Activated naive CD8-positive, alpha-beta T cell treated with anti-CD3 and anti-CD28 coated beads, Interleukin-2, amount 10 ng/mL, durations not matched to agents 7 days and 5 days (primary cell): ENCODE measurements at regions not wholly inside any gene's neighbourhood (a gene's known extent, or its start where the extent isn't known, plus 50 kb on each side); places are given as distances from the start of the nearest gene placed in this dataset.

ENCODE experiments used
- ATAC-seq: fragments of 150-1000 bp; cut with Tn5 transposase; one replicate; pipeline ENCODE4 v1.10.0; 2021; ENCODE audit warnings: low read depth, moderate library complexity
- POLR2A ChIA-PET: fragments of 350-600 bp; sonication (Branson Sonifier 250); formaldehyde crosslinking; loops from one replicate; lab custom pipeline; 2021; ENCODE audit warnings: antibody characterized with exemption; lab: Charles Lee
- DNase-seq: peaks from one replicate; pipeline ENCODE4 v3.0.0; 2021
- H3K27ac Mint-ChIP-seq: one replicate; pipeline ENCODE4 v1.8.0; 2022; ENCODE audit warnings: mild to moderate bottlenecking, mixed read lengths
- H3K27me3 Mint-ChIP-seq: one replicate; pipeline ENCODE4 v1.8.0; 2022; ENCODE audit warnings: mild to moderate bottlenecking, moderate library complexity, mixed read lengths
- H3K36me3 Mint-ChIP-seq: one replicate; pipeline ENCODE4 v1.8.0; 2021; ENCODE audit warnings: mild to moderate bottlenecking, mixed read lengths
- H3K4me1 Mint-ChIP-seq: one replicate; pipeline ENCODE4 v1.8.0; 2021; ENCODE audit warnings: mixed read lengths
- H3K4me3 Mint-ChIP-seq: one replicate; pipeline ENCODE4 v1.8.0; 2022; ENCODE audit warnings: mild to moderate bottlenecking, moderate library complexity, mixed read lengths
- H3K9me3 Mint-ChIP-seq: one replicate; pipeline ENCODE4 v1.8.0; 2021; ENCODE audit warnings: mixed read lengths

DNA sequence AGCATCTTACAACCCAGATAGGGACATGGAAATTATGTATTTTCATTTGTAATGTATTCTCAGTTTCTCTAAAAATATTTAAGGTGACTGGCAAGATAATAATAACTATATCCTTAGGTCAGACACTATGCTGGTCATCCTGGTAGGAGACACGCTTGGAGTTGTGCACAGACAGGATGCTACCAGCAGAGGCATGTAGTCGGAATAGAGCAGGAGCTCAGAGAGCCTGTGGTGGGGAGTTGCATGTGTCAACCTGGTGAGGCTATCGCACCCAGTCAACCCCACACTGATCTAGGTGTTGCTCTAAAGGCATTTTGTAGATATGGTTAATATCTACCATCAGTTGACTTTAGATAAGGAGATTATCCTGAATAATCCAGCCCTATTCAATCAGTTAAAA lies 318.5 kb downstream of the MIAT start:
- H3K27ac Mint-ChIP-seq: no peak overlapping the region
- POLR2A ChIA-PET: no interaction called here
- H3K9me3 Mint-ChIP-seq: no peaks in the 10 kb centered on the region
- H3K4me1 Mint-ChIP-seq: no peaks in the 10 kb centered on the region
- no peak overlapping the region for H3K4me3 Mint-ChIP-seq
- H3K36me3 Mint-ChIP-seq: no peaks in the 10 kb centered on the region
- DNase-seq: no peak
- peaks cover 2% of the 10 kb centered on the region for H3K27me3 Mint-ChIP-seq
- no peak for ATAC-seq

DNA sequence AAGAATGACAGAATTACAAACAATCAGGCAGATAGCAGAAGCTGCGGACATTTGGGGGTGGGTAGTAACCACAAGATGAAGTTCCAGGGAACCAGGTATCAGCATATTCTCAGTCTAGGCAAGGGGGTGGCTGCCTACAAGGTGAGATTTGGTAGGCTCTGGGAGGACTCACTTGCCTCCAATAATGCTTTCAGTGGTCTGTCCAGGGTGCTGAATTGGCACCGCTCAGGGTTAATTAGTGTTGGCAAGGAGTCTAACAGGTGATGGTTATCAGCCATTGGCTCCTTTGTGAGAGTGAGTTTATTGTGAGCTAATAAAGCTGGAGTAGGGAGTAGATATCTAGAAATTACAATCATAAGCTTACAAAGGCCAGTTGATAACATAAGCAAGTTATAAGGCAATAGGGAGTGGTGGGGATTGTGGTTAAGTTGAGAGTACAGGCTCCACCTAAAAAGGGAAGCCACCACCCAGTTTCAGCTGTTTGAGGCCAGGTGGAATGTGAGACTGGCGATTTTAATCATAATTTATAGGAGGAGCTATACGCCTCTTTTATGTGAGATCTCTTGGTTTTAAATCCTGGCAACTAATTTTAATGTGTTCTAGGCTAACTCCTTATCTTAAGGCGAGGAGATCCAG lies 320.5 kb downstream of the MIAT start:
- ATAC-seq (no peak), DNase-seq (no peak)
- Mint-ChIP-seq H3K27ac (no peak overlapping the region), H3K27me3 (no peaks in the 10 kb centered on the region), H3K4me3 (no peak overlapping the region), H3K36me3 (no peaks in the 10 kb centered on the region), H3K4me1 (no peaks in the 10 kb centered on the region), H3K9me3 (no peaks in the 10 kb centered on the region)
- POLR2A ChIA-PET: no interaction called here

- H3K27ac Mint-ChIP-seq: no peak overlapping the region
- POLR2A ChIA-PET: no interaction called here
- peaks cover 2% of the 10 kb centered on the region for H3K27me3 Mint-ChIP-seq
- ATAC-seq: no peak
- no peaks in the 10 kb centered on the region for H3K4me1 Mint-ChIP-seq
- no peak overlapping the region for H3K4me3 Mint-ChIP-seq
- no peaks in the 10 kb centered on the region for H3K36me3 Mint-ChIP-seq
- no peaks in the 10 kb centered on the region for H3K9me3 Mint-ChIP-seq
- no peak for DNase-seq
Observed at GRCh38 chr22:26979294-26979693, 321.9 kb downstream of the MIAT start.

DNA sequence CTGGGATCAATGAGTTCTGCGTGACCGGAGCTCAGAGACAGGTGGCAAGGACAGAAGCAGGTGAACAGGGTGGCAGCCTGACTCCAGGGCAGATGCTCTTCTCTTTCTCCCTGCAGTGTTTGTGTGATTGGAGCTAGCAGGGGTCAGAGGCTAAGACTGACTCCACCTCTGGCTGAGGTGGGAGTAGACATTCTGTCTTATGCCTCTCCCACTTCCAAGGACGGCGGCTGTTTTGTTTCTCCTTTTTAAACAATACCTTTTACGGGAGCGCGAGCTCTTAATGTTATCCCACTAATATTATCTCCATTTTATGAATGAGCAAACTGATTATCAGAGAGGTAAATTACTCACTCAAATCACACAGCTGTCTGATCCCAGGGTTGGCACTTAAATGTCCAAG lies 323.7 kb downstream of the MIAT start:
- ATAC-seq (no peak), DNase-seq (no peak)
- H3K4me3 Mint-ChIP-seq: no peak overlapping the region
- no peaks in the 10 kb centered on the region for H3K36me3 Mint-ChIP-seq
- POLR2A ChIA-PET: no interaction called here
- peaks cover 7% of the 10 kb centered on the region for H3K27me3 Mint-ChIP-seq
- no peaks in the 10 kb centered on the region for H3K4me1 Mint-ChIP-seq
- H3K9me3 Mint-ChIP-seq: no peaks in the 10 kb centered on the region
- H3K27ac Mint-ChIP-seq: no peak overlapping the region

DNA sequence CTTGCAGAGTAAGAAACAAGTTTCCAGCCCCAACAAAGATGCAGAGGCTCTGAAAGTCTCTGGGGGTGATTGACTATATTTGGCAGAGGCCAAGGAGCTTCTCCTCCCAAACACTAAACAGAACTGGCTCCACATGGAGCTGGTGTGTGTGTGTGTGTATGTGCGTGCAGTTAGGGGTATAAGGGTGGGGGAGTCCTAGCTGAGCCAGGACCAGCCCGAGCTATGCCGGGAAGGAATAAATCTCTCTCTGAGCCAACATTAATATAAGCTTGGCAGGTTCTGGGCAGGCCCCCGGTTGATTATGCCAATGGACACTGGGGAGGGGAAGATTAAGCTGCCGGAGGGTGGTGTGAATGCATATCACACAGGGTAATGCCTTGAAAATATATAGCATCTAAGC lies 324.2 kb downstream of the MIAT start:
- POLR2A ChIA-PET: no interaction called here
- H3K36me3 Mint-ChIP-seq: no peaks in the 10 kb centered on the region
- H3K4me1 Mint-ChIP-seq: no peaks in the 10 kb centered on the region
- ATAC-seq (no peak), DNase-seq (no peak)
- peaks cover 7% of the 10 kb centered on the region for H3K27me3 Mint-ChIP-seq
- H3K4me3 Mint-ChIP-seq: no peak overlapping the region
- H3K9me3 Mint-ChIP-seq: no peaks in the 10 kb centered on the region
- H3K27ac Mint-ChIP-seq: no peak overlapping the region

DNA sequence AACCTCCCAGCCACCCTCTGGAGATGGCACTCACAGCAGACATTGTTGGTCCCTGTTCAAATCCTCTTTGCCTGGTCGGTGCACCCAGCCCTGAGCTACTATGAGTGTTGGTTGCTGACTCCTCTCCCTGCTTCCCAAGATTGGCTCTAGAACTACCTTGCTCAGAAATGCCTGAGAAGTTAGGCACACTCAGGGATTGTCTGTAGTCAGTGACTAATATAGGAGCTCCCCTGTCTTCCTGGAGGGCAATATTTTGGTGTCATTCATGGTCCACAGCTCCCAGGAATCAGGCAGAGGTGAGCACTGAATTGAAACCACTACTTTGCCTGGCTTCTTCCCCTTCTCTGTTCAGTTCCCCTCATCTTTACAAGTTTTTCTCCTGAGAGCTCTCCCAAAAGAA lies 325.9 kb downstream of the MIAT start:
- H3K9me3 Mint-ChIP-seq: no peaks in the 10 kb centered on the region
- H3K4me3 Mint-ChIP-seq: no peak overlapping the region
- POLR2A ChIA-PET: no interaction called here
- H3K4me1 Mint-ChIP-seq: no peaks in the 10 kb centered on the region
- no peaks in the 10 kb centered on the region for H3K36me3 Mint-ChIP-seq
- H3K27me3 Mint-ChIP-seq: peaks cover 7% of the 10 kb centered on the region
- H3K27ac Mint-ChIP-seq: no peak overlapping the region
- DNase-seq (no peak), ATAC-seq (no peak)

GRCh38 chr22:26985206-26985605 lies 327.8 kb downstream of the MIAT start:
- H3K4me1 Mint-ChIP-seq: no peaks in the 10 kb centered on the region
- no peak for ATAC-seq

DNA sequence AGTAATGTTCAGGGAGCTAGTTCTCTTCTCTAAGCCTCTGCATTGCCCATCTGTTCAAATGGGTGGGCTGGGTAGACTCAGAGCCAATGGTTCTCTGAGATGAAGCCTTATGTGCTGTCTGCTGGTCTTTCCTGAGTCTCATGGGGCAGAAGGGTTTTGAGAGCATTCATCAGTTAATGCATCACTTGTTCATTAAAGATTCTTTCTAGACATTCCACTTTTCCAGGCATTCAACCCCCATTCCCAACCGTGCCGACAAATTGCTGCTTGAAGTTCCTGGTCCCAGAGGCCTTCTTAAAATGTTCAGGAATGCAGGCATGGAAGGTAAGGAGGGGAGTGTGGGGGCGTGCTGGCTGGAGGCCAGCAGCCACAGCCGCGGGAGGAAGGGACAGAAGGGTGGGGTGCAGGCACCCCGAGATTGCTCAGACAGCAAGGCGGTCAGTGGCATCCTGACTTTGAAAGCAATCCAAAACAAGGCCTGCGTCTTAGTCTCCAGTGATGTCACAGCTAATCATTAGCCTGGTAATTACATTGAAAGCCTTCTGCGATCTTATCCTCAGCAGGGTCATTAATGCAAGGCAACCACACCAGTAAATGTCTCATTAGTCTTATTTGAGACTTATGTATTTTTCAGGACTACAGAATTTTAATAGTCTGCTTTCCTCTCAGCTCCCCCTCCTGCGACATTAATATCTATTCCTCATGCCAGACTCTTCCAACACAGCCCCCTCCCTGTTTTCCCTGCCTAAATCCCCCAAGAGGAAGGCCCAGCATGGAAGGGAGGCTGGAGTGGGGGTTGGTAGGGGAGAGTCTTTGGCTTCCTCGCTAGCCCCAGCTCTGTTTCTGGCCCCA lies 328.8 kb downstream of the MIAT start:
- DNase-seq (no peak), ATAC-seq (no peak)
- POLR2A ChIA-PET: no interaction called here
- H3K9me3 Mint-ChIP-seq: no peaks in the 10 kb centered on the region
- no peak overlapping the region for H3K4me3 Mint-ChIP-seq
- H3K4me1 Mint-ChIP-seq: no peaks in the 10 kb centered on the region
- no peak overlapping the region for H3K27ac Mint-ChIP-seq
- peaks cover 7% of the 10 kb centered on the region for H3K27me3 Mint-ChIP-seq
- H3K36me3 Mint-ChIP-seq: no peaks in the 10 kb centered on the region

More at GRCh38 chr22:26985206-26985605, 327.8 kb downstream of the MIAT start:
- Mint-ChIP-seq H3K36me3 (no peaks in the 10 kb centered on the region), H3K9me3 (no peaks in the 10 kb centered on the region), H3K27ac (no peak overlapping the region), H3K4me3 (no peak overlapping the region), H3K27me3 (peaks cover 7% of the 10 kb centered on the region)
- DNase-seq: no peak
- POLR2A ChIA-PET: no interaction called here

GRCh38 chr22:26986884-26987283 lies 329.5 kb downstream of the MIAT start:
- peaks cover 7% of the 10 kb centered on the region for H3K27me3 Mint-ChIP-seq

DNA sequence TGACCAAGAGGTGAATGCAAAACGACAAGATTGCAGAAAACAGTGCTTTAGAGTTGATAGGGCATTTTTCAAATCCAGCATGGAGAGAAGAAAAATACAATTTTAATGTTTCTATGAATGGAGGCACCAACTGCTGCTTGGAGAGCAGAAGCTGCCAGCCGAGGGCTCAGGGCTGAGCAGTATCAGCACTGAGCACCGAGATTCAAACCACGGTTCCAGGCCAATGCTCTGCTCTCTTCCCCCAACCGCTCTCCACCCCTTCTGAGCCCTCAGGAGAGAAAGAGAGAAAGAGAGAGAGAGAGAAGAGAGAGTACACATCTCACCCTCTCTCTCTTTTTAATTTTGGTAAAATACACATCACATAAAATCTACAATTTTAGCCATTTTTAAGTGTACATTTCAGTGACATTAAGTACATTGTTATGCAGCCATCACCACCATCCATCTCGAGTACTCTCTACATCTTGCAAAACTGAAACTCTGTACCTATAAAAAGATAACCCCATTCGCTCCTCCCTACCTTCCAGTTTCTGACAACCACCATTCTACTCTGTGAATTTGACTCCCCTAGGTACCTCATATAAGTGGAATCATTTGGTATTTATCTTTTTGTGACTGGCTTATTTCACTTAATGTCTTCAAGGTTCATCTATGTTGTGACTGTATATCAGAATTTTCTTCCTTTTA lies 333.3 kb downstream of the MIAT start:
- Mint-ChIP-seq H3K27me3 (no peaks in the 10 kb centered on the region), H3K27ac (no peak overlapping the region), H3K36me3 (no peaks in the 10 kb centered on the region), H3K4me3 (no peak overlapping the region), H3K9me3 (no peaks in the 10 kb centered on the region), H3K4me1 (no peaks in the 10 kb centered on the region)
- no peak for ATAC-seq
- POLR2A ChIA-PET: no interaction called here
- no peak for DNase-seq

More at GRCh38 chr22:26986884-26987283, 329.5 kb downstream of the MIAT start:
- no peaks in the 10 kb centered on the region for H3K36me3 Mint-ChIP-seq
- no peaks in the 10 kb centered on the region for H3K9me3 Mint-ChIP-seq
- DNase-seq (no peak), ATAC-seq (no peak)
- no peak overlapping the region for H3K4me3 Mint-ChIP-seq
- H3K27ac Mint-ChIP-seq: no peak overlapping the region
- POLR2A ChIA-PET: no interaction called here
- H3K4me1 Mint-ChIP-seq: no peaks in the 10 kb centered on the region

- DNase-seq (no peak), ATAC-seq (no peak)
- Mint-ChIP-seq H3K27ac (no peak overlapping the region), H3K36me3 (no peaks in the 10 kb centered on the region), H3K27me3 (peaks cover 4% of the 10 kb centered on the region), H3K9me3 (peaks cover 2% of the 10 kb centered on the region), H3K4me1 (no peaks in the 10 kb centered on the region), H3K4me3 (no peak overlapping the region)
- POLR2A ChIA-PET: no interaction called here
Observed at GRCh38 chr22:26992556-26992955, 335.2 kb downstream of the MIAT start.

DNA sequence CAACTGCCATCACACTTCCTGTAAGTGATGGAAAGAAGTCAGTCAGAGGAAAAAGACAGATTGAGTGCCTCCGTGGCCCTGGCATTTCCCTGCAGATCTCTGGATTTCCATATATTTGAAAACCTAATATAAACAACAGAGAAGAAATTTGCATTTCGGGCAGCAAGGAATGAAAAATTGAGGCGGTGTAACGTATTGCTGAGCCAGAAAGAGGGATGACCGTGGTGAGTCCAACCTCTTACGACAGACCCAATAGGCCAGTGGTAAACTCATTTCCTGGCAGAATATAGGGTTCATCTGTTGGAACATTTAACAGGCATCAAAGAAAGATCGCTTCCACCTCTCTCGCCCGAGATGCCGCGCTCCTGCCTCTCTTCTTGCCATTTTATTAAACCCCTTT lies 336.5 kb downstream of the MIAT start:
- H3K27me3 Mint-ChIP-seq: peaks cover 4% of the 10 kb centered on the region
- DNase-seq (no peak), ATAC-seq (no peak)
- no peak overlapping the region for H3K27ac Mint-ChIP-seq
- H3K4me3 Mint-ChIP-seq: no peak overlapping the region
- POLR2A ChIA-PET: no interaction called here
- H3K9me3 Mint-ChIP-seq: peaks cover 2% of the 10 kb centered on the region
- no peaks in the 10 kb centered on the region for H3K36me3 Mint-ChIP-seq
- H3K4me1 Mint-ChIP-seq: no peaks in the 10 kb centered on the region

- ATAC-seq (no peak), DNase-seq (no peak)
- Mint-ChIP-seq H3K36me3 (no peaks in the 10 kb centered on the region), H3K9me3 (peaks cover 2% of the 10 kb centered on the region), H3K27ac (no peak overlapping the region), H3K4me1 (no peaks in the 10 kb centered on the region), H3K4me3 (no peak overlapping the region), H3K27me3 (peaks cover 4% of the 10 kb centered on the region)
- POLR2A ChIA-PET: no interaction called here
Observed at GRCh38 chr22:26994801-26995200, 337.4 kb downstream of the MIAT start.

DNA sequence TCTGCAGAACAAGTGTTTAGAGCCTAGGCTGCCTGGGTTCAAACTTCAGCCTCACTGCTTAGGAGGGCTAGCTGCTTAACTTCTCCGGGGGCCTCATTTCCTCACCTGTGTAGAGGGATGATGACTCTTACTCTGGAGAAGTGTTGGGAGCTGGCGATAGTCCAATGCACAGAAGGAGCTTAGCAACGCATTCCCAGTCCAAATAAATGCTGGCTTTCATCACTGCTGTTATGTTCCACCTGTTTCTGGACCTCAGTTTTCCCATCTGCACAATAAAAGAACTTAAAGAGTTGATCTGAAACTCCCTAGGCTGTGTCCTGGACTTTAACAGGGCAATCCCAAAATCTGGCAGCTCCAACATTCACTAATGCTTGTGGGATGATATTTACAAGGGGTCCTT lies 337.8 kb downstream of the MIAT start:
- Mint-ChIP-seq H3K27me3 (peaks cover 4% of the 10 kb centered on the region), H3K9me3 (peaks cover 2% of the 10 kb centered on the region), H3K36me3 (no peaks in the 10 kb centered on the region), H3K27ac (no peak overlapping the region), H3K4me3 (no peak overlapping the region), H3K4me1 (no peaks in the 10 kb centered on the region)
- ATAC-seq (no peak), DNase-seq (no peak)
- POLR2A ChIA-PET: no interaction called here
